CD4-positive, CD25-positive, alpha-beta regulatory T cell (primary cell): ENCODE measurements at regions not wholly inside any gene's neighbourhood (a gene's known extent, or its start where the extent isn't known, plus 50 kb on each side); places are given as distances from the start of the nearest gene placed in this dataset.

Experiments used
- ATAC-seq, 2 donors: fragments of 150-1000 bp; cut with Tn5 transposase; one replicate each; pipeline ENCODE4 v1.10.0; 2021; ENCODE audit warnings: low read depth in 2 of 2, moderate number of reproducible peaks in 2 of 2, moderate library complexity in 1 of 2
- DNase-seq, 3 donors: peaks; one replicate each; pipeline versions ENCODE4 v3.0.0 to v3.0.0-alpha.2; 2012 to 2022; ENCODE audit warnings: mixed read lengths in 1 of 3
- H3K27ac ChIP-seq: one replicate; pipeline ENCODE4 v1.7.0; 2013; ENCODE audit warnings: mild to moderate bottlenecking, low read length; ENCODE audit not compliant: insufficient read depth, poor library complexity, severe bottlenecking
- H3K27me3 ChIP-seq: one replicate; pipeline ENCODE4 v1.7.0; 2013; ENCODE audit warnings: low read length; ENCODE audit not compliant: control insufficient read depth, insufficient read depth
- H3K36me3 ChIP-seq: one replicate; pipeline ENCODE4 v1.7.0; 2013; ENCODE audit warnings: mild to moderate bottlenecking, low read length, moderate library complexity; ENCODE audit not compliant: control insufficient read depth, insufficient read depth
- H3K4me1 ChIP-seq: 2 replicates; pipeline ENCODE4 v1.7.0; 2013; ENCODE audit warnings: mild to moderate bottlenecking, low read length; ENCODE audit not compliant: insufficient read depth, control insufficient read depth, poor library complexity, severe bottlenecking
- H3K4me3 ChIP-seq: one replicate; pipeline ENCODE4 v1.7.0; 2013; ENCODE audit warnings: low read depth, mild to moderate bottlenecking, low read length, moderate library complexity
- H3K9me3 ChIP-seq, 2 experiments: 1 replicate in 1 of 2; 2 replicates in 1 of 2; pipeline ENCODE4 v1.7.0; 2013; ENCODE audit warnings: low read length in 2 of 2, mild to moderate bottlenecking in 1 of 2, moderate library complexity in 1 of 2; ENCODE audit not compliant: control insufficient read depth in 2 of 2
- H3K27ac Mint-ChIP-seq, 3 donors: one replicate each; pipeline ENCODE4 v1.8.0; 2020 to 2022; ENCODE audit warnings: mild to moderate bottlenecking in 3 of 3, mixed read lengths in 3 of 3, moderate library complexity in 2 of 3
- H3K27me3 Mint-ChIP-seq: one replicate; pipeline ENCODE4 v1.8.0; 2022; ENCODE audit warnings: mild to moderate bottlenecking, mixed read lengths
- H3K36me3 Mint-ChIP-seq: one replicate; pipeline ENCODE4 v1.8.0; 2020; ENCODE audit warnings: mixed read lengths
- H3K4me1 Mint-ChIP-seq, 4 donors: one replicate each; pipeline ENCODE4 v1.8.0; 2020 to 2022; ENCODE audit warnings: mixed read lengths in 4 of 4, mild to moderate bottlenecking in 1 of 4
- H3K4me3 Mint-ChIP-seq, 4 donors: one replicate each; pipeline ENCODE4 v1.8.0; 2020 to 2022; ENCODE audit warnings: mild to moderate bottlenecking in 4 of 4, mixed read lengths in 4 of 4, moderate library complexity in 3 of 4
- H3K9me3 Mint-ChIP-seq, 7 donors: one replicate each; pipeline ENCODE4 v1.8.0; 2020 to 2022; ENCODE audit warnings: mixed read lengths in 7 of 7, mild to moderate bottlenecking in 3 of 7, moderate library complexity in 2 of 7

- no peaks in the 10 kb centered on the region for H3K4me1 ChIP-seq
- H3K4me1 Mint-ChIP-seq, result peaks cover 0 to 4% (median 0%) of the 10 kb centered on the region in 4 donors
- H3K9me3 ChIP-seq, result no peaks in the 10 kb centered on the region
- no peaks in the 10 kb centered on the region for H3K36me3 Mint-ChIP-seq
- ATAC-seq, result peak in 1 of 2 donors; percentile 10
- no peak overlapping the region for H3K27ac ChIP-seq
- H3K4me3 ChIP-seq, result no peak overlapping the region
- peaks cover 5% of the 10 kb centered on the region for H3K27me3 Mint-ChIP-seq
- H3K27ac Mint-ChIP-seq, result no peak overlapping the region
- no peaks in the 10 kb centered on the region for H3K36me3 ChIP-seq
- no peaks in the 10 kb centered on the region for H3K27me3 ChIP-seq
- no peak overlapping the region for H3K4me3 Mint-ChIP-seq
- peaks cover 0 to 3% (median 0%) of the 10 kb centered on the region in 7 donors for H3K9me3 Mint-ChIP-seq
- DNase-seq, result no peak
Observed at GRCh38 chr15:70318594-70319465, 221.1 kb upstream of the TLE3 start.

GRCh38 chr15:70316059-70316600 lies 218.4 kb upstream of the TLE3 start:
- Mint-ChIP-seq H3K27me3 (no peaks in the 10 kb centered on the region), H3K36me3 (no peaks in the 10 kb centered on the region), H3K4me1 (peaks cover 0 to under 1% (median 0%) of the 10 kb centered on the region in 4 donors), H3K4me3 (no peak overlapping the region), H3K9me3 (no peaks in the 10 kb centered on the region), H3K27ac (no peak overlapping the region)
- Histone ChIP-seq H3K27ac (no peak overlapping the region), H3K9me3 (no peaks in the 10 kb centered on the region), H3K4me1 (no peaks in the 10 kb centered on the region), H3K27me3 (no peaks in the 10 kb centered on the region), H3K36me3 (no peaks in the 10 kb centered on the region), H3K4me3 (no peak overlapping the region)
- ATAC-seq, result no peak
- DNase-seq, result no peak

GRCh38 chr15:70315431-70315830 lies 217.7 kb upstream of the TLE3 start:
- Mint-ChIP-seq H3K27me3 (no peaks in the 10 kb centered on the region), H3K36me3 (no peaks in the 10 kb centered on the region), H3K4me1 (no peaks in the 10 kb centered on the region), H3K4me3 (no peak overlapping the region), H3K27ac (no peak overlapping the region), H3K9me3 (no peaks in the 10 kb centered on the region)
- Histone ChIP-seq H3K4me1 (no peaks in the 10 kb centered on the region), H3K36me3 (no peaks in the 10 kb centered on the region), H3K4me3 (no peak overlapping the region), H3K27me3 (no peaks in the 10 kb centered on the region), H3K9me3 (no peaks in the 10 kb centered on the region), H3K27ac (no peak overlapping the region)
- DNase-seq, result no peak
- ATAC-seq, result no peak

- H3K4me3 Mint-ChIP-seq, result no peak overlapping the region
- H3K4me1 Mint-ChIP-seq, result no peaks in the 10 kb centered on the region
- Histone ChIP-seq H3K27me3 (no peaks in the 10 kb centered on the region), H3K27ac (no peak overlapping the region), H3K36me3 (no peaks in the 10 kb centered on the region), H3K9me3 (no peaks in the 10 kb centered on the region), H3K4me1 (no peaks in the 10 kb centered on the region), H3K4me3 (no peak overlapping the region)
- no peak overlapping the region for H3K27ac Mint-ChIP-seq
- no peaks in the 10 kb centered on the region for H3K36me3 Mint-ChIP-seq
- no peak for ATAC-seq
- H3K27me3 Mint-ChIP-seq, result no peaks in the 10 kb centered on the region
- H3K9me3 Mint-ChIP-seq, result no peaks in the 10 kb centered on the region
- no peak for DNase-seq
Observed at GRCh38 chr15:70314688-70315087, 217.0 kb upstream of the TLE3 start.

GRCh38 chr15:70314018-70314354 lies 216.3 kb upstream of the TLE3 start:
- Histone ChIP-seq H3K4me3 (no peak overlapping the region), H3K27me3 (no peaks in the 10 kb centered on the region), H3K36me3 (no peaks in the 10 kb centered on the region), H3K27ac (no peak overlapping the region), H3K4me1 (no peaks in the 10 kb centered on the region), H3K9me3 (no peaks in the 10 kb centered on the region)
- DNase-seq (no peak), ATAC-seq (no peak)
- Mint-ChIP-seq H3K36me3 (no peaks in the 10 kb centered on the region), H3K27me3 (peaks cover 4% of the 10 kb centered on the region), H3K27ac (no peak overlapping the region), H3K4me1 (peaks cover 0 to 2% (median 0%) of the 10 kb centered on the region in 4 donors), H3K9me3 (no peaks in the 10 kb centered on the region), H3K4me3 (no peak overlapping the region)

- DNase-seq, result no peak
- Histone ChIP-seq H3K4me1 (no peaks in the 10 kb centered on the region), H3K27ac (no peak overlapping the region), H3K27me3 (no peaks in the 10 kb centered on the region), H3K4me3 (no peak overlapping the region), H3K36me3 (no peaks in the 10 kb centered on the region), H3K9me3 (no peaks in the 10 kb centered on the region)
- Mint-ChIP-seq H3K4me1 (peaks cover 0 to 6% (median 4%) of the 10 kb centered on the region in 4 donors), H3K36me3 (no peaks in the 10 kb centered on the region), H3K27ac (no peak overlapping the region), H3K4me3 (no peak overlapping the region), H3K27me3 (peaks cover 4% of the 10 kb centered on the region), H3K9me3 (no peaks in the 10 kb centered on the region)
- ATAC-seq, result no peak
Observed at GRCh38 chr15:70313099-70314017, 215.6 kb upstream of the TLE3 start.

- H3K9me3 Mint-ChIP-seq, result peaks cover 0 to 1% (median 0%) of the 10 kb centered on the region in 7 donors
- no peak overlapping the region for H3K27ac Mint-ChIP-seq
- H3K4me1 Mint-ChIP-seq, result peaks cover 0 to 10% (median 8%) of the 10 kb centered on the region in 4 donors
- H3K4me1 ChIP-seq, result no peaks in the 10 kb centered on the region
- H3K9me3 ChIP-seq, result no peaks in the 10 kb centered on the region
- no peak overlapping the region for H3K4me3 Mint-ChIP-seq
- peaks cover 2% of the 10 kb centered on the region for H3K27me3 ChIP-seq
- H3K36me3 Mint-ChIP-seq, result no peaks in the 10 kb centered on the region
- no peak for ATAC-seq
- H3K27me3 Mint-ChIP-seq, result peaks cover 4% of the 10 kb centered on the region
- no peak overlapping the region for H3K27ac ChIP-seq
- no peak for DNase-seq
- no peaks in the 10 kb centered on the region for H3K36me3 ChIP-seq
- H3K4me3 ChIP-seq, result no peak overlapping the region
Observed at GRCh38 chr15:70311821-70312220, 214.1 kb upstream of the TLE3 start.
